Trophoblast cell (in vitro differentiated cells and primary cell): ENCODE measurements at regions not wholly inside any gene's neighbourhood (a gene's known extent, or its start where the extent isn't known, plus 50 kb on each side); places are given as distances from the start of the nearest gene placed in this dataset.

ENCODE experiments used
- DNase-seq, 2 donors: peaks; one replicate each; pipeline ENCODE4 v3.0.0-alpha.2; 2016
- H2AFZ ChIP-seq: 2 replicates; pipeline ENCODE4 v1.6.1; 2013; ENCODE audit warnings: low read length, moderate library complexity, mild to moderate bottlenecking; ENCODE audit not compliant: insufficient read depth, poor library complexity
- H2AK5ac ChIP-seq: 2 replicates; pipeline ENCODE4 v1.6.1; 2013; ENCODE audit warnings: mild to moderate bottlenecking, low read length
- H2BK120ac ChIP-seq: 2 replicates; pipeline ENCODE4 v1.6.1; 2013; ENCODE audit warnings: low read length, mild to moderate bottlenecking, moderate library complexity; ENCODE audit not compliant: insufficient read depth, poor library complexity
- H2BK12ac ChIP-seq: 2 replicates; pipeline ENCODE4 v1.6.1; 2013; ENCODE audit warnings: mild to moderate bottlenecking, low read length, moderate library complexity
- H2BK5ac ChIP-seq: 2 replicates; pipeline ENCODE4 v1.6.1; 2013; ENCODE audit warnings: low read length, low read depth, moderate library complexity, mild to moderate bottlenecking; ENCODE audit not compliant: poor library complexity
- H3K14ac ChIP-seq: 2 replicates; pipeline ENCODE4 v1.6.1; 2013; ENCODE audit warnings: mild to moderate bottlenecking, low read length
- H3K18ac ChIP-seq: 2 replicates; pipeline ENCODE4 v1.6.1; 2013; ENCODE audit warnings: mild to moderate bottlenecking, low read length
- H3K23ac ChIP-seq: 2 replicates; pipeline ENCODE4 v1.6.1; 2013; ENCODE audit warnings: low read length
- H3K27ac ChIP-seq: 2 replicates; pipeline ENCODE4 v1.5.1; 2013; ENCODE audit warnings: low read depth, mild to moderate bottlenecking, inconsistent platforms, low read length, moderate library complexity
- H3K27me3 ChIP-seq: 2 replicates; pipeline ENCODE4 v1.6.1; 2013; ENCODE audit warnings: inconsistent platforms, mild to moderate bottlenecking, low read length, moderate library complexity; ENCODE audit not compliant: insufficient read depth
- H3K36me3 ChIP-seq, 2 experiments: 1 replicate in 1 of 2; 2 replicates in 1 of 2; pipeline ENCODE4 v1.6.1; 2013; ENCODE audit warnings: low read length in 2 of 2, mild to moderate bottlenecking in 2 of 2, moderate library complexity in 1 of 2; ENCODE audit not compliant: insufficient read depth in 2 of 2, control insufficient read depth in 1 of 2
- H3K4ac ChIP-seq: 2 replicates; pipeline ENCODE4 v1.6.1; 2013; ENCODE audit warnings: low read depth, mild to moderate bottlenecking, low read length, moderate library complexity
- H3K4me1 ChIP-seq, 2 experiments: 1 replicate in 1 of 2; 2 replicates in 1 of 2; pipeline ENCODE4 v1.6.1; 2013; ENCODE audit warnings: low read length in 2 of 2, mild to moderate bottlenecking in 2 of 2, moderate library complexity in 1 of 2; ENCODE audit not compliant: insufficient read depth in 2 of 2, control insufficient read depth in 1 of 2
- H3K4me2 ChIP-seq: 2 replicates; pipeline ENCODE4 v1.6.1; 2013; ENCODE audit warnings: inconsistent platforms, mild to moderate bottlenecking, low read length, moderate library complexity
- H3K4me3 ChIP-seq: 2 replicates; pipeline ENCODE4 v1.5.1; 2013; ENCODE audit warnings: mild to moderate bottlenecking, low read depth, low read length, inconsistent platforms
- H3K79me1 ChIP-seq: one replicate; pipeline ENCODE4 v1.6.1; 2013; ENCODE audit warnings: low read length
- H3K79me2 ChIP-seq: 2 replicates; pipeline ENCODE4 v1.6.1; 2013; ENCODE audit warnings: low read length, mild to moderate bottlenecking; ENCODE audit not compliant: control insufficient read depth, insufficient read depth, poor library complexity
- H3K9ac ChIP-seq: 2 replicates; pipeline ENCODE4 v1.6.1; 2013; ENCODE audit warnings: mild to moderate bottlenecking, low read length
- H3K9me3 ChIP-seq: 2 replicates; pipeline ENCODE4 v1.6.1; 2013; ENCODE audit warnings: low read depth, mild to moderate bottlenecking, control low read depth, inconsistent platforms, low read length; ENCODE audit not compliant: insufficient read depth
- H4K12ac ChIP-seq: 2 replicates; pipeline ENCODE4 v1.6.1; 2013; ENCODE audit warnings: low read depth, mild to moderate bottlenecking, low read length, moderate library complexity
- H4K8ac ChIP-seq: 2 replicates; pipeline ENCODE4 v1.6.1; 2013; ENCODE audit warnings: low read depth, mild to moderate bottlenecking, low read length, moderate library complexity
- H4K91ac ChIP-seq: one replicate; pipeline ENCODE4 v1.6.1; 2013; ENCODE audit warnings: low read depth, mild to moderate bottlenecking, low read length, moderate library complexity
- WGBS: extraction: QIAGEN DNeasy Blood & Tissue Kit; methylation state at CpG from one replicate; pipeline ENCODE4 v1.1.7; 2013; ENCODE audit warnings: missing lambda C conversion rate; ENCODE audit not compliant: insufficient read length, insufficient coverage; ENCODE audit errors: extremely low coverage; 5-methylcytosine and 5-hydroxymethylcytosine counted together

DNA sequence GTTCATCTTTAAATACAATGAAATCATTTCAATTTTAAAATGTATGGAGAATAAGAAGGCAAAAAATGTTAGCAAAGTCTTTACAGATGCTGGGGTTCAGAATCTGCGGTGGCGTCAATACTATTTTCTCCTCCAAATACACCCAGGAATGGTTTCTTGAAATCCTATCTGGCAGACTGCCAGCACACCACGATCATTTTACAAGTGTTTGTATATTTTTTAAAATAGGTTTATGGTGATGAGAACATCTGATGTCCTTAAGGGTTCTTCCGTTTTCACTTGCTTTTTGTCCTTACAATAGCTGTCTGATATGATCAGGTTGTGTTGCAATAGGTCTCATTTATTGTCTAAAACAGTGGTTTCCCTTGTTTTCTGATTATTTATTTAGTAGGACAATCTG lies 89.6 kb downstream of the CMPK2 start:
- no peak overlapping the region for H2BK12ac ChIP-seq
- no peak overlapping the region for H3K18ac ChIP-seq
- no peak overlapping the region for H3K27ac ChIP-seq
- no peak overlapping the region for H4K12ac ChIP-seq
- H3K14ac ChIP-seq: no peak overlapping the region
- H3K79me1 ChIP-seq: peaks cover 6% of the 10 kb centered on the region
- H4K91ac ChIP-seq: no peak overlapping the region
- no peaks in the 10 kb centered on the region for H3K36me3 ChIP-seq
- no peak overlapping the region for H3K4me3 ChIP-seq
- no peak overlapping the region for H2AK5ac ChIP-seq
- H3K27me3 ChIP-seq: no peaks in the 10 kb centered on the region
- no peak overlapping the region for H3K23ac ChIP-seq
- no CpG with 5 or more reads among the region's 4 CpGs for WGBS
- no peak overlapping the region for H2BK5ac ChIP-seq
- no peaks in the 10 kb centered on the region for H3K9me3 ChIP-seq
- H4K8ac ChIP-seq: no peak overlapping the region
- H3K4me2 ChIP-seq: no peak overlapping the region
- H3K79me2 ChIP-seq: no peaks in the 10 kb centered on the region
- peaks cover 0 to 7% of the 10 kb centered on the region in 2 experiments for H3K4me1 ChIP-seq
- H2AFZ ChIP-seq: no peak overlapping the region
- H3K9ac ChIP-seq: no peak overlapping the region
- DNase-seq: no peak
- no peak overlapping the region for H2BK120ac ChIP-seq
- H3K4ac ChIP-seq: no peak overlapping the region

DNA sequence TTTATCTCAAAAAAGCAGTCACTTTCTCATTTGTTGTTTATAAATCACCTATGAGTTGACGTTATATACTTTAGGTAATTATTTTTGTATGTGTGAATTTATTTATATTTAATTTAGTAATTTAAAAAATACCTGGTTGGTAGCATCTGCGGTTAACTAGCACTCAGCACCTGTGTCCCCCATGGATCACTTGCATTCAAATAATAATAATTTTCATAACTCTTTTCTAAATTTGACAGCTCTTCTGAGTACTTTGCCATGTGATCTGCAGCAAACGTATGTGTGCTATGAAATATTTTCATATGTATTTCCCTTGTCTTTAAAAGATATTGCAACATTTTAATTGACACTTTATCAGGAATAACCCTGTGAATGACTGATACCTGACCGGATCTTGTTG lies 88.1 kb downstream of the CMPK2 start:
- Histone ChIP-seq H3K27ac (no peak overlapping the region), H3K14ac (no peak overlapping the region), H3K36me3 (no peaks in the 10 kb centered on the region), H3K4me2 (no peak overlapping the region), H3K9me3 (no peaks in the 10 kb centered on the region), H2BK120ac (no peak overlapping the region), H4K8ac (no peak overlapping the region), H3K79me1 (no peaks in the 10 kb centered on the region), H2BK5ac (no peak overlapping the region), H3K9ac (no peak overlapping the region), H3K18ac (no peak overlapping the region), H2AK5ac (no peak overlapping the region), H3K4me3 (no peak overlapping the region), H4K12ac (no peak overlapping the region), H3K79me2 (no peaks in the 10 kb centered on the region), H2AFZ (no peak overlapping the region), H4K91ac (no peak overlapping the region), H3K27me3 (no peaks in the 10 kb centered on the region), H3K23ac (no peak overlapping the region), H3K4ac (no peak overlapping the region), H3K4me1 (peaks cover 0 to 3% of the 10 kb centered on the region in 2 experiments), H2BK12ac (no peak overlapping the region)
- DNase-seq: no peak
- WGBS: no CpG with 5 or more reads among the region's 4 CpGs

DNA sequence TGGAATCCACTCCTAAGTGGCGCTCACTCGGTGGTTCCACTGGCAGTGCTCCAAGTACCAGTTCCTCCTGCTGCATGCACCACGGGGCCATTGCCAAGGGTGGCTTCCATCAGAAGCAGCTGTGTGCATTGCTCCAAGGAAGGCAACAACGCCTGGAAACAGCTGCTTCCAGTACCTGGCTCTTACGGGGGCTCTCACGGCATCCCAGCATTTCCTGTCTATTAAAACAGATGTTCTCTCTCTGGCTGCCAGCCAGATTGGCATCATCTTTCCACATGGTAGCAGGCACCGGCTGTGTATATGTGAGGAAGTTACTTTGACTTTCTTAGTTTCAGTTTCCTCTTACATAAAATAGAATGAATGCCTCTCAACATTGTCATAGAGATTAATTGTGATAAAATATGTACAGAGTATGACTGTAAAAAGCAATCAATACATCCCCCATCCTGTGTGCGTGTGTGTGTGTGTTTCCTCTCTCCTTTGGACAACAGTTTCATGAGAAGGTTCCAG lies 84.9 kb downstream of the CMPK2 start:
- no peak overlapping the region for H3K27ac ChIP-seq

DNA sequence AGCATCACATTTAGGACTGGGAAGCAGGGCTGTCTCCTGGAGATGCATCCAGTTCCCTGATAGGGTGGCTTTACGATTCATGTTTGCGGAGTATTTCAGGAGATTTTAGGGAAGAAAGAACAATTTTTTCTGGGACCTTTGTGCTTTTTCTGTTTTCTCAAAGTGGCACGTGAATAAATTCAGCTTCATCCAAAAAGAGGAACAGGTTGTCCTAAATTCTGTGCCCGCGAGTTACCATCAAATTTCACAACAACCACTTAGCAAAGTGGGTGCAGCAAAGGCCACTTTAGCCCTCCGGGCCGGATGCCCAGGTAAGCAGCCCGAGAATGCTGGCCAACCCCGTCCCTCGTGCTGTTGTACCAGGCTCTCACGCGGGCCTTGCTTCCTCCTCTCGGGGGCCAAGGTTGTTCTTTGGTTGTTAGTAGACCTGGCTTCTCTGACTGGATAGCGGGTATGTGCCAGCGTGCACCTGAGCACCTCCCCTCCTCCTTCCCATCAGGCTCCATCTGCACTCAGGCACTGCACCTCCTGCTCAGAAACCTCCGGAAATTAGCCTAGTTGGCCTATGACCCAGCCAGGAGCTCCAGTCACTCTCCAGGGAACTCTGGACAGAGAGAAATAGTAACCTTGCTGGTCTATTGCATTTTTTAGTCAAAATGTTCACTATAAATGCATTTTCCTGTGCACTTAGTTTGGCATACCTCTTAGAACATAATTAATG lies 83.0 kb downstream of the CMPK2 start:
- no peaks in the 10 kb centered on the region for H3K79me1 ChIP-seq
- no peak overlapping the region for H3K4me2 ChIP-seq
- no peaks in the 10 kb centered on the region for H3K27me3 ChIP-seq
- no peaks in the 10 kb centered on the region for H3K79me2 ChIP-seq
- no peak overlapping the region for H2AK5ac ChIP-seq
- no peak overlapping the region for H3K4ac ChIP-seq
- H3K27ac ChIP-seq: no peak overlapping the region
- no peak for DNase-seq
- H3K4me1 ChIP-seq: no peaks in the 10 kb centered on the region
- WGBS: no CpG with 5 or more reads among the region's 16 CpGs
- no peak overlapping the region for H2AFZ ChIP-seq
- no peak overlapping the region for H3K23ac ChIP-seq
- no peak overlapping the region for H4K12ac ChIP-seq
- no peak overlapping the region for H3K18ac ChIP-seq
- H3K36me3 ChIP-seq: no peaks in the 10 kb centered on the region
- no peak overlapping the region for H4K91ac ChIP-seq
- no peak overlapping the region for H2BK12ac ChIP-seq
- H3K4me3 ChIP-seq: no peak overlapping the region
- no peak overlapping the region for H2BK120ac ChIP-seq
- no peaks in the 10 kb centered on the region for H3K9me3 ChIP-seq
- no peak overlapping the region for H2BK5ac ChIP-seq
- H3K9ac ChIP-seq: no peak overlapping the region
- H4K8ac ChIP-seq: no peak overlapping the region
- H3K14ac ChIP-seq: no peak overlapping the region

More for the DNA sequence above, 84.9 kb downstream of the CMPK2 start:
- H3K4ac ChIP-seq: no peak overlapping the region
- H3K18ac ChIP-seq: no peak overlapping the region
- no peaks in the 10 kb centered on the region for H3K9me3 ChIP-seq
- H4K12ac ChIP-seq: no peak overlapping the region
- no peak overlapping the region for H2BK5ac ChIP-seq
- no peaks in the 10 kb centered on the region for H3K79me1 ChIP-seq
- no peak overlapping the region for H3K4me3 ChIP-seq
- H3K9ac ChIP-seq: no peak overlapping the region
- H3K4me2 ChIP-seq: no peak overlapping the region
- no peak overlapping the region for H2BK120ac ChIP-seq
- WGBS: no CpG with 5 or more reads among the region's 8 CpGs
- no peak overlapping the region for H4K8ac ChIP-seq
- no peak overlapping the region for H2AFZ ChIP-seq
- no peaks in the 10 kb centered on the region for H3K27me3 ChIP-seq
- H3K79me2 ChIP-seq: no peaks in the 10 kb centered on the region
- no peak overlapping the region for H4K91ac ChIP-seq
- H3K23ac ChIP-seq: no peak overlapping the region
- H3K4me1 ChIP-seq: no peaks in the 10 kb centered on the region
- no peak overlapping the region for H3K14ac ChIP-seq
- H2AK5ac ChIP-seq: no peak overlapping the region
- no peak overlapping the region for H2BK12ac ChIP-seq
- H3K36me3 ChIP-seq: no peaks in the 10 kb centered on the region
- no peak for DNase-seq
